Globus pallidus (tissue), 1 donor: ENCODE measurements at regions not wholly inside any gene's neighbourhood (a gene's known extent, or its start where the extent isn't known, plus 50 kb on each side); places are given as distances from the start of the nearest gene placed in this dataset.

ENCODE experiments used
- DNase-seq: peaks from one replicate; pipeline ENCODE4 v3.0.0-alpha.2; 2015; ENCODE audit warnings: low spot score

DNA sequence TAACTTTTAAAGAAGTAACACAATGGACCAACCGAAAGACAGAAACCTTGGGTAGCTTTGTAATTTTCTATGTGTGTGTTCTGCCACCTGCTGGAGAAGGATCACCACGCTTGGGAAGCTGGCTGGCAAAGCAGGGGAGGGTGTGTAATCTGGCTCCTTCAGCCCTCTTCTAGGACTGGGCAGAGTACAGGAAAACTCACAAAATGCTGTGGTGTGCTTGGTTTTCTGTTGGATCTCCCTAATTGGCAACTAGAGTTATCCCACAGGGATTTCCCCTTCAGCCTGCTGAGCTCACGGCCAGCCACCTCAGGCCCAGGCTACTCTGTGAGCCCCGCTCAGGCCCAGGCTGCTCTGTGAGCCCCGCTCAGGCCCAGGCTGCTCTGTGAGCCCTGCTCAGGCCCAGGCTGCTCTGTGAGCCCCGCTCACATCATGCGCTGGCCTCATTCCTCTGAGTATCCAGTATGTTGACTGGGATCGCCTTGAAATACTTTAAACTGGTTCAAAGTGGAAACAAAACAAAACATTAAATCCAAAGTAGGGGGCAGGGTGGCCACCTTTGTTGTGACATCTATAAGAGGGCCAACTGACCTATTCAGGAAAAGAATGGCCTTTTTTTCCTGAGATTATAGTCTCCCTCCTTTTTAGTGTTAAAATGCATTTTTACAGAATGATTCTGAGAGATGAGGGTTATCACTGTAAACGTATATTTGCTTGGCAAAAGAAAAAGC, 52.0 kb upstream of the RNU6-8 start:
- peak; percentile 84 for DNase-seq

DNA sequence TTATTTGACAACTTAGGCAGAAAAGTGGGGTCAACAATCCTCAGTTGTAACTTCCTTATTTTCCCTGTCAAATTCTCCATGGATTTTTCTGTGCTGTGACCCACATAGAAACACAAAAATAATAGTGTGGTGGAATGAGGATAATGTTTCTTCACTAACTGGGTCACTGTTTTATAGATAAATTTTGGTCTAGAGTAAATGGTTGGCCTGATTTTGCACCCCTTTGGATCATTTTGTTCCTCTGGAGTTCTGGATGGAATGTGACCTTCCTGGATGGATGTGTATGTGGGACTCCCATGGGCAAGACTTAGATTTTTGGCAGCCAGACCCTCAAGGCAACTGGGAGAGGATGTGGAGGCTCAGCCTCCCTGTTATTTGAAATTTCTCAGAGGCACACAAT, 52.7 kb upstream of the RNU6-8 start:
- no peak for DNase-seq

DNA sequence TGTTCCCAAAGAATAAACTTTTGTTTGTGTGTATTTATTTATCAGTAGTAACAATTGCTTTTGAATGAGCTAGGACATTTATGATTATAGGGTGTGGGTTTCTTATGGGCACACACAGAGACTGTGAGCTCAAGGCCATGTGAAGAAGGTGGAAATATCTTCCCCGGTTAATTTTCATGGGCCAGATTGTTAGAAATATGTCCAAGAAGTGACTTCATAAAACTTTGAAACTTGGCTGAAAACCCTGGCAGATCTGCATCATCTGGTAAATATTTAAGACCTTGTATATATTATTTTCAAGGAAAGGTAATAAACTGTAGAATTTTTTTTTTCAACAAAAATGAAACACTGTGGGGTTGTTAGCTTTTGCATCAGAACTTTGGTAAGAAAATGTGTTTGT, 53.5 kb upstream of the RNU6-8 start:
- no peak for DNase-seq

DNA sequence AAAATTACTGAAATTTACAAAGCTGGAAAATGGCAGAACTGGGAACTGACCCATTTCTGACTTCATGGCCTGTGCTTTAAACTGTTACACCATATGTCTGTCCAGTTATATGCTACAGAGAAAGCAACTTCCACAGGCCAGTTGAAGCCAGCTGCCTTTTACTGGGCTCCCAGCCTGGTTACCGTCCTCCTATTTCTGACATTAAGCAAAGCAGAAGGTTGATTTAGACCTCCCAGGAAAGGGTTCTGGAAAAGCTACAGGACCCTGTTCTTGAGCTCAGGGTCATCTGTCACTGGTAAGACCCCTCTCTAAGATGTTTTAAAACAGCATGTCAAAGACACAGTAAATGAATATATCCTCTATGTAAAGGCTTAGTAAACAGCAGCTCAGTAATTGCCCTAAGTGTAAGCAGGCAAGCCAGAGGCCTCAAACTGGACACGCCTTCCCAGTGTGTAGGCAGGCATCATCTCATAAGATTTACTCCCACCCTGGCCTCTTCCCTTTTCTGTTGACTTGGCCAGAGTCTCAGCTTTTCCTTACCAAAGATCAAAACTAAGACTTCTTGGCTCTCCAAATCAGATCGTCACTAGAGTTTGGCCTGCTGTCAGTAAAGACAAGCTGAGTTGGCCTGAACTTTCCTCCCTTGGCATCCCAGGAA, 55.4 kb upstream of the RNU6-8 start:
- no peak for DNase-seq

DNA sequence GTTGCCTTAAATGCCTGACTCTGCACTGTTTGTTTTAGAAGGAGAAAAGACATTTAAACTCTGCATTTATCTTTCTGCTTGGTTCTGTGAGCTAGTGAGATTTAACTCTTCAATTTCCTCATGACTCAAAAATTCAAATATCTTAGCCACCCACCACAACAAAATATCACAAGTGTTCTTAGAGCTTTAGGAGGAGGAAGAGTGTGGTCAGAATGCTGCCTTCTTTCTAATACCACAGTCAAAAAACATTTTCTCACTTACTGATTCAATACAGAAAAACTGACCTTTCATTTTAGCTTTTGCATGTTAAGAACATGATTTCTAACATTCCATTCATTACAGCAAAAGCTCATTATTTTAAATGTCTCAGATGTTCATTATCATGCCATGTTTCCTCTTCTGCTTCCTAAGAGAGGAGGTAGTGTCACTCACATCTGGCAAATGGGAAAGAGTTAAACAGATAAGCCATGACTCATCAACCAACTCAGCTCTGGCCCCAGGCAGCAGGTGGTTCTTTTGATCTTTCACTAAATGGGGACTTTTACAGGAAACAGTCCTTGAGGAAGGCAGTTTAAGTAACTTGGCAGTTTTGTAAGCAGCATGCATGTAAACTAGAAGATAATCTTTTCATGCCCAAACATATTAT, 56.4 kb upstream of the RNU6-8 start:
- DNase-seq: no peak

GRCh38 chr14:32263939-32264567, 61.0 kb upstream of the RNU6-8 start:
- no peak for DNase-seq

DNA sequence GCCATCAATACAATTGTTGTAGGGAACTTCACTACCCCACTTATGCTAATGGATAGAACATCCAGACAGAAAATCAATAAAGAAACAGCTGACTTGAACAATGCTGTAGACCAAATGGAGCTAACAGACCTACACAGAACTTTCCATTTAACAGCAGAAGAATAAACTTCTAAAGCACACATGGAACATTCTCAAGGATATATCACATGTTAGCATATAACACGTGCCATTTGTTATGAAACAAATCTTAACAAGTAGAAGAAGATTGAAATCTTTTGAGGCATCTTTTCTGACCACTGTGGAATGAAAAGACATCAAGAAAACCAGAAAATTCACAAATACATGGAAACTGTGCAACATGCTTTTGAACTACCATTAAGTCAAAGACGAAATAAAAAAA, 62.5 kb upstream of the RNU6-8 start:
- DNase-seq: no peak

DNA sequence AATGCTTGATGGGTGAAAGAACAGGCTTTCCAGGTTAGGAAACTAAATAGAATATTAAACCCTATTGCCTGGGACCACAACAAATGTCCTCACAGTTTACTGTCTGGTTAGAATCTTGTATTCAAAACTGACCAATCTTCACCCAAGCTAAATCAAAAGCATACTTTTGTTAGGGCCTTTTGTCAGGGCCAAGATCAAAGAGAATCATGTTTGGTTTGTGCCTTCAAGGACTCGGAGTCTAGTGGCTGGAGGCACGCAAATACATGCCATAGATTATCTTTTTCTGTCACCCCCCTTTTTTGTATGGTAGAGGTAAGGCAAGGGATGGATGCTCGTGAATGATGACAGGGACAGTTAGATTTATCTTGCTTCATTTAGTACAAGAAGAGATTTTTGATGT, 51.1 kb upstream of the AKAP6 start:
- no peak for DNase-seq
